ENCODE measurements at regions not wholly inside any gene's neighbourhood (a gene's known extent, or its start where the extent isn't known, plus 50 kb on each side); places are given as distances from the start of the nearest gene placed in this dataset.
A peak's percentile ranks its signal among the peaks of the same experiment; 100 is the strongest.

GRCh38 chr2:239616729-239617128, 215.9 kb upstream of the HDAC4 start:
- H3K27me3 ChIP-seq (ENCODE audit: control insufficient read depth in 3 of 3, insufficient read depth in 3 of 3, low read length in 3 of 3): no peaks in the 10 kb centered on the region
- H3K9me3 ChIP-seq (ENCODE audit: control insufficient read depth in 2 of 2, insufficient read depth in 1 of 2, low read depth in 1 of 2, low read length in 1 of 2): peaks cover 0 to 3% of the 10 kb centered on the region in 2 donors
- H3K4me1 ChIP-seq (ENCODE audit: control insufficient read depth in 3 of 3, insufficient read depth in 2 of 3, low read depth in 1 of 3, low read length in 2 of 3): no peaks in the 10 kb centered on the region
- H3K27ac ChIP-seq (ENCODE audit: low read depth in 1 of 3, low read length in 2 of 3): no peak overlapping the region
- H3K36me3 ChIP-seq (ENCODE audit: control insufficient read depth in 3 of 3, insufficient read depth in 2 of 3, low read depth in 1 of 3, low read length in 3 of 3): no peaks in the 10 kb centered on the region
- no peak overlapping the region for H3K4me3 ChIP-seq (ENCODE audit: low read depth in 1 of 3, low read length in 3 of 3)
- FAIRE-seq (no peak), DNase-seq (no peak)
- WGBS, 3 donors: 52 to 88% (median 87%) methylated on average over 2 of the region's 2 CpGs

DNA sequence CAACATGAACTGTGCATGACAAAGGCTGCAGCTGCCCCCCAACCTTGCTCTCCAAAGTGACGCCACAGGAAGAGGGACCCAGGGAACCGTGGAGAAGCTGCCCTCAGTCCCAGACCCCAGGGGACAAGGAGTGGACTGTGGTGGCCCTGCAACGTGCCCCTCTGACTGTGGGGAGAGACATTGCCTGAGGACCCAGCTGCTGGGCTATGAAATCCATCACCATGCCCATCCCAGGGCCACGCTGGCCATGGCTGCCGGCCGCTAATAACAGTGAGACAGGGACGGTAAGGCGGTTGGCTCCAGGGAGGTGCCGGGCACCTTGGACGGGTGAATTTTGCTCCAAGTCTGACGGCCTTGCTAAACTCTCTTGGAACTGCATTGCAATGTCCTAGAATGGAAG, 211.3 kb upstream of the HDAC4 start:
- no peaks in the 10 kb centered on the region for H3K4me1 ChIP-seq (ENCODE audit: control insufficient read depth in 3 of 3, insufficient read depth in 2 of 3, low read depth in 1 of 3, low read length in 2 of 3)
- H3K9me3 ChIP-seq (ENCODE audit: control insufficient read depth in 2 of 2, insufficient read depth in 1 of 2, low read depth in 1 of 2, low read length in 1 of 2): peaks cover 0 to 2% of the 10 kb centered on the region in 2 donors
- no peaks in the 10 kb centered on the region for H3K27me3 ChIP-seq (ENCODE audit: control insufficient read depth in 3 of 3, insufficient read depth in 3 of 3, low read length in 3 of 3)
- no peaks in the 10 kb centered on the region for H3K36me3 ChIP-seq (ENCODE audit: control insufficient read depth in 3 of 3, insufficient read depth in 2 of 3, low read depth in 1 of 3, low read length in 3 of 3)
- H3K4me3 ChIP-seq (ENCODE audit: low read depth in 1 of 3, low read length in 3 of 3): no peak overlapping the region
- 81 to 87% (median 86%) methylated on average over 11 of the region's 11 CpGs for WGBS, 3 donors
- FAIRE-seq: no peak
- no peak for DNase-seq
- H3K27ac ChIP-seq (ENCODE audit: low read depth in 1 of 3, low read length in 2 of 3): no peak overlapping the region

DNA sequence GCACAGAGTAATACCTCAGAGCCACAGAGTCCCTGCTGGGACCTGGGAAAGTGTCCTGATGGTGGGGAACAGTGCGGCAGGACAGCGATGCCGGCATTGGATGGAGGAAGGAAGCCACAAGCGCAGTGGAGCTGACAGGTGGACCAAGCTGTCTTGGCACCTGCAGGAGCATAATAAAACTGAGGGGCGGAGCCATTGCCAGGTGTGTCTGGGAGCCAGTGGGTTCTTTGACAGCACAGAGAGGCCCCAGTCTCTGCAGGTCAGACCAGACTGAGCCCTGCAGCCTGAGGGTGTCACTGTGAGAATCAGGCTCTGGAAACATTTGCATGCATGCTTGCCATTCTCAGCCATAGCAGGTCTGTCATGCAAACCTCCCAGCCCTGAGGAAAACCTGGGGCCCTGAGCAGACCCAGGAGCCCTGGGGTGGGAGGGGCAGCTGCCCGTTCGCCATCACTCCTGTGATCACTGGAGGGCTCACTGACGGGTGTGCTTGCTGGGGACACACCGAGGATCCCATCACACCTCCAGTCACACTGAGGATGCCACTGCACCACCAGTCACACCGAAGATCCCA, 210.5 kb upstream of the HDAC4 start:
- DNase-seq (peak in 1 of 2 donors; percentile 44), FAIRE-seq (no peak)
- no peaks in the 10 kb centered on the region for H3K27me3 ChIP-seq (ENCODE audit: control insufficient read depth in 3 of 3, insufficient read depth in 3 of 3, low read length in 3 of 3)
- no peak overlapping the region for H3K4me3 ChIP-seq (ENCODE audit: low read depth in 1 of 3, low read length in 3 of 3)
- WGBS, 3 donors: 44 to 75% (median 57%) methylated on average over 10 of the region's 10 CpGs
- peaks cover 0 to 2% of the 10 kb centered on the region in 2 donors for H3K9me3 ChIP-seq (ENCODE audit: control insufficient read depth in 2 of 2, insufficient read depth in 1 of 2, low read depth in 1 of 2, low read length in 1 of 2)
- H3K27ac ChIP-seq (ENCODE audit: low read depth in 1 of 3, low read length in 2 of 3): no peak overlapping the region
- no peaks in the 10 kb centered on the region for H3K4me1 ChIP-seq (ENCODE audit: control insufficient read depth in 3 of 3, insufficient read depth in 2 of 3, low read depth in 1 of 3, low read length in 2 of 3)
- no peaks in the 10 kb centered on the region for H3K36me3 ChIP-seq (ENCODE audit: control insufficient read depth in 3 of 3, insufficient read depth in 2 of 3, low read depth in 1 of 3, low read length in 3 of 3)

GRCh38 chr2:239610457-239611221, 209.8 kb upstream of the HDAC4 start:
- Histone ChIP-seq H3K4me1 (ENCODE audit: control insufficient read depth in 3 of 3, insufficient read depth in 2 of 3, low read depth in 1 of 3, low read length in 2 of 3) (no peaks in the 10 kb centered on the region), H3K4me3 (ENCODE audit: low read depth in 1 of 3, low read length in 3 of 3) (no peak overlapping the region), H3K27ac (ENCODE audit: low read depth in 1 of 3, low read length in 2 of 3) (no peak overlapping the region), H3K27me3 (ENCODE audit: control insufficient read depth in 3 of 3, insufficient read depth in 3 of 3, low read length in 3 of 3) (no peaks in the 10 kb centered on the region), H3K36me3 (ENCODE audit: control insufficient read depth in 3 of 3, insufficient read depth in 2 of 3, low read depth in 1 of 3, low read length in 3 of 3) (no peaks in the 10 kb centered on the region), H3K9me3 (ENCODE audit: control insufficient read depth in 2 of 2, insufficient read depth in 1 of 2, low read depth in 1 of 2, low read length in 1 of 2) (peaks cover 0 to 2% of the 10 kb centered on the region in 2 donors)
- no peak for DNase-seq
- FAIRE-seq: no peak
- 21 to 78% (median 43%) methylated on average over 9 of the region's 9 CpGs for WGBS, 3 donors

- DNase-seq (no peak), FAIRE-seq (no peak)
- no peaks in the 10 kb centered on the region for H3K27me3 ChIP-seq (ENCODE audit: control insufficient read depth in 3 of 3, insufficient read depth in 3 of 3, low read length in 3 of 3)
- H3K36me3 ChIP-seq (ENCODE audit: control insufficient read depth in 3 of 3, insufficient read depth in 2 of 3, low read depth in 1 of 3, low read length in 3 of 3): no peaks in the 10 kb centered on the region
- H3K4me1 ChIP-seq (ENCODE audit: control insufficient read depth in 3 of 3, insufficient read depth in 2 of 3, low read depth in 1 of 3, low read length in 2 of 3): no peaks in the 10 kb centered on the region
- H3K27ac ChIP-seq (ENCODE audit: low read depth in 1 of 3, low read length in 2 of 3): no peak overlapping the region
- peaks cover 0 to 2% of the 10 kb centered on the region in 2 donors for H3K9me3 ChIP-seq (ENCODE audit: control insufficient read depth in 2 of 2, insufficient read depth in 1 of 2, low read depth in 1 of 2, low read length in 1 of 2)
- H3K4me3 ChIP-seq (ENCODE audit: low read depth in 1 of 3, low read length in 3 of 3): no peak overlapping the region
- WGBS, 3 donors: 70 to 87% (median 75%) methylated on average over 26 of the region's 26 CpGs
These were observed 208.9 kb upstream of the HDAC4 start for GRCh38 chr2:239609607-239610310.

DNA sequence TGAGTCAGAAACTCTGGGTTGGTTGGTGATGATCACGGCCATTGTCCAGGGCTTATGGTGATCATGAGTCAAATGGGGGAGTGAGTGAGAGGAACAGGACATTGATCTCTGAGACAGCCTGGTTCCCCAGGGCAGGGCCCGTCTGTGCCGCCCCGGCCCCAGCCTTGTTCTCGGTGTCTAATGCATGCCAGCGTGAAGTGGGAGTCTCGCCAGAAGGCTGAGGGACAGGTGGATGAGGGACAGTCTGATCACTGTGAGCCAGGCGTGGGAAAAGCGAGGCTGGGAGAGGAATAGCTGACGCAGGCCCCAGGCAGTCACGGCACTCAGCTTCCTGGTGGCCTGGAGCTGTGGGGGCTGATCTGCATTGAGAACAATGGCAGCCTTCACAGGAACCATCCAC, 208.3 kb upstream of the HDAC4 start:
- DNase-seq (no peak), FAIRE-seq (no peak)
- Histone ChIP-seq H3K36me3 (ENCODE audit: control insufficient read depth in 3 of 3, insufficient read depth in 2 of 3, low read depth in 1 of 3, low read length in 3 of 3) (no peaks in the 10 kb centered on the region), H3K9me3 (ENCODE audit: control insufficient read depth in 2 of 2, insufficient read depth in 1 of 2, low read depth in 1 of 2, low read length in 1 of 2) (peaks cover 0 to 2% of the 10 kb centered on the region in 2 donors), H3K27me3 (ENCODE audit: control insufficient read depth in 3 of 3, insufficient read depth in 3 of 3, low read length in 3 of 3) (no peaks in the 10 kb centered on the region), H3K4me1 (ENCODE audit: control insufficient read depth in 3 of 3, insufficient read depth in 2 of 3, low read depth in 1 of 3, low read length in 2 of 3) (no peaks in the 10 kb centered on the region), H3K4me3 (ENCODE audit: low read depth in 1 of 3, low read length in 3 of 3) (no peak overlapping the region), H3K27ac (ENCODE audit: low read depth in 1 of 3, low read length in 2 of 3) (no peak overlapping the region)
- WGBS, 3 donors: 62 to 89% (median 78%) methylated on average over 11 of the region's 11 CpGs

- 87 to 91% (median 89%) methylated on average over 16 of the region's 16 CpGs for WGBS, 3 donors
- DNase-seq: no peak
These were observed 207.9 kb upstream of the HDAC4 start for GRCh38 chr2:239608723-239609122.

GRCh38 chr2:239608260-239608659, 207.4 kb upstream of the HDAC4 start:
- FAIRE-seq (no peak), DNase-seq (no peak)
- no peaks in the 10 kb centered on the region for H3K4me1 ChIP-seq (ENCODE audit: control insufficient read depth in 3 of 3, insufficient read depth in 2 of 3, low read depth in 1 of 3, low read length in 2 of 3)
- peaks cover 0 to 9% of the 10 kb centered on the region in 2 donors for H3K9me3 ChIP-seq (ENCODE audit: control insufficient read depth in 2 of 2, insufficient read depth in 1 of 2, low read depth in 1 of 2, low read length in 1 of 2)
- no peak overlapping the region for H3K27ac ChIP-seq (ENCODE audit: low read depth in 1 of 3, low read length in 2 of 3)
- H3K4me3 ChIP-seq (ENCODE audit: low read depth in 1 of 3, low read length in 3 of 3): no peak overlapping the region
- H3K27me3 ChIP-seq (ENCODE audit: control insufficient read depth in 3 of 3, insufficient read depth in 3 of 3, low read length in 3 of 3): no peaks in the 10 kb centered on the region
- 54 to 58% (median 56%) methylated on average over 6 of the region's 6 CpGs for WGBS, 3 donors
- H3K36me3 ChIP-seq (ENCODE audit: control insufficient read depth in 3 of 3, insufficient read depth in 2 of 3, low read depth in 1 of 3, low read length in 3 of 3): no peaks in the 10 kb centered on the region

More at GRCh38 chr2:239608723-239609122, 207.9 kb upstream of the HDAC4 start:
- Histone ChIP-seq H3K27ac (ENCODE audit: low read depth in 1 of 3, low read length in 2 of 3) (no peak overlapping the region), H3K36me3 (ENCODE audit: control insufficient read depth in 3 of 3, insufficient read depth in 2 of 3, low read depth in 1 of 3, low read length in 3 of 3) (no peaks in the 10 kb centered on the region), H3K27me3 (ENCODE audit: control insufficient read depth in 3 of 3, insufficient read depth in 3 of 3, low read length in 3 of 3) (no peaks in the 10 kb centered on the region), H3K9me3 (ENCODE audit: control insufficient read depth in 2 of 2, insufficient read depth in 1 of 2, low read depth in 1 of 2, low read length in 1 of 2) (peaks cover 0 to 6% of the 10 kb centered on the region in 2 donors), H3K4me1 (ENCODE audit: control insufficient read depth in 3 of 3, insufficient read depth in 2 of 3, low read depth in 1 of 3, low read length in 2 of 3) (no peaks in the 10 kb centered on the region), H3K4me3 (ENCODE audit: low read depth in 1 of 3, low read length in 3 of 3) (no peak overlapping the region)
- FAIRE-seq: no peak

All from small intestine (tissue), 7 donors.